WTC11 (cell line): ENCODE measurements at regions not wholly inside any gene's neighbourhood (a gene's known extent, or its start where the extent isn't known, plus 50 kb on each side); places are given as distances from the start of the nearest gene placed in this dataset.

Experiments
- ATAC-seq: fragments of 200-7000 bp; cut with Tn5 transposase; 2 replicates; pipeline ENCODE4 v1.10.0; 2021; ENCODE audit warnings: mild to moderate bottlenecking, moderate library complexity
- CTCF ChIA-PET: fragments of 300-600 bp; sonication (Branson Sonifier 250); formaldehyde crosslinking; loops from one replicate; lab custom pipeline; 2021; ENCODE audit warnings: antibody characterized with exemption; lab: Charles Lee
- POLR2A ChIA-PET: fragments of 350-600 bp; sonication (Branson Sonifier 250); formaldehyde crosslinking; loops from one replicate; lab custom pipeline; 2021; ENCODE audit warnings: antibody characterized with exemption; lab: Charles Lee
- DNase-seq: peaks from one replicate; pipeline ENCODE4 v3.0.0; 2021; ENCODE audit warnings: low spot score
- H3K27ac Mint-ChIP-seq: 2 replicates; pipeline ENCODE4 v1.8.0; 2021; ENCODE audit warnings: mixed read lengths
- H3K27me3 Mint-ChIP-seq: 2 replicates; pipeline ENCODE4 v1.8.0; 2021; ENCODE audit warnings: low read depth, mild to moderate bottlenecking, moderate library complexity, mixed read lengths
- H3K36me3 Mint-ChIP-seq: 2 replicates; pipeline ENCODE4 v1.8.0; 2021; ENCODE audit warnings: mixed read lengths
- H3K4me1 Mint-ChIP-seq: 2 replicates; pipeline ENCODE4 v1.8.0; 2022; ENCODE audit warnings: mixed read lengths
- H3K4me3 Mint-ChIP-seq: 2 replicates; pipeline ENCODE4 v1.8.0; 2021; ENCODE audit warnings: mild to moderate bottlenecking, moderate library complexity, mixed read lengths
- H3K9me3 Mint-ChIP-seq: 2 replicates; pipeline ENCODE4 v1.8.0; 2021; ENCODE audit warnings: mixed read lengths
- ELF4 ChIP-seq: sonication (generic); formaldehyde crosslinking; IDR thresholded peaks from 2 replicates; pipeline ENCODE4 v1.8.1; 2022; ENCODE audit warnings: low read depth, mild to moderate bottlenecking, moderate library complexity, missing genetic modification reagents
- ESRRA ChIP-seq: sonication (generic); formaldehyde crosslinking; IDR thresholded peaks from 2 replicates; pipeline ENCODE4 v1.8.1; 2022; ENCODE audit warnings: mild to moderate bottlenecking, missing genetic modification reagents, borderline replicate concordance
- FOXK1 ChIP-seq: sonication (generic); formaldehyde crosslinking; IDR thresholded peaks from 2 replicates; pipeline ENCODE4 v1.8.0; 2022; ENCODE audit warnings: mild to moderate bottlenecking, moderate library complexity, missing genetic modification reagents
- FOXP4 ChIP-seq: sonication (generic); formaldehyde crosslinking; IDR thresholded peaks from 2 replicates; pipeline ENCODE4 v1.8.0; 2022; ENCODE audit warnings: mild to moderate bottlenecking, missing genetic modification reagents
- GTF2I ChIP-seq: fragments of 250-450 bp; sonication (Bioruptor Pico); conservative IDR thresholded peaks from 2 replicates; pipeline ENCODE4 v1.4.0; 2021; ENCODE audit warnings: mild to moderate bottlenecking
- HMGXB4 ChIP-seq: sonication (generic); formaldehyde crosslinking; IDR thresholded peaks from 2 replicates; pipeline ENCODE4 v1.8.1; 2023; ENCODE audit warnings: mild to moderate bottlenecking, moderate library complexity, missing genetic modification reagents
- KAT7 ChIP-seq: sonication (generic); formaldehyde crosslinking; IDR thresholded peaks from 2 replicates; pipeline ENCODE4 v1.8.1; 2023; ENCODE audit warnings: missing genetic modification reagents, mild to moderate bottlenecking, borderline replicate concordance
- MYBL2 ChIP-seq: sonication (generic); formaldehyde crosslinking; IDR thresholded peaks from 2 replicates; pipeline ENCODE4 v1.8.1; 2023; ENCODE audit warnings: mild to moderate bottlenecking, moderate library complexity, missing genetic modification reagents
- NFE2L1 ChIP-seq: sonication (generic); formaldehyde crosslinking; IDR thresholded peaks from 2 replicates; pipeline ENCODE4 v1.8.1; 2023; ENCODE audit warnings: missing genetic modification reagents
- NFYB ChIP-seq: sonication (generic); formaldehyde crosslinking; conservative IDR thresholded peaks from 2 replicates; pipeline ENCODE4 v1.8.0; 2022; ENCODE audit warnings: low read depth, missing genetic modification reagents
- NR1H2 ChIP-seq: sonication (generic); formaldehyde crosslinking; IDR thresholded peaks from 2 replicates; pipeline ENCODE4 v1.9.0; 2021; ENCODE audit warnings: mild to moderate bottlenecking, moderate library complexity, missing genetic modification reagents
- PRRX2 ChIP-seq: fragments of 250-450 bp; sonication (Bioruptor Pico); IDR thresholded peaks from 2 replicates; pipeline ENCODE4 v1.8.0; 2021; ENCODE audit warnings: mild to moderate bottlenecking
- SMAD3 ChIP-seq: sonication (generic); formaldehyde crosslinking; IDR thresholded peaks from 2 replicates; pipeline ENCODE4 v1.8.0; 2022; ENCODE audit warnings: missing genetic modification reagents, mild to moderate bottlenecking, borderline replicate concordance
- SMAD4 ChIP-seq: sonication (generic); formaldehyde crosslinking; IDR thresholded peaks from 2 replicates; pipeline ENCODE4 v1.8.0; 2022; ENCODE audit warnings: mild to moderate bottlenecking, missing genetic modification reagents
- STAT6 ChIP-seq: sonication (generic); formaldehyde crosslinking; conservative IDR thresholded peaks from 2 replicates; pipeline ENCODE4 v1.8.1; 2023; ENCODE audit warnings: mild to moderate bottlenecking, low read depth, missing genetic modification reagents, moderate library complexity
- TEAD4 ChIP-seq: sonication (generic); formaldehyde crosslinking; IDR thresholded peaks from 2 replicates; pipeline ENCODE4 v1.8.0; 2022; ENCODE audit warnings: mild to moderate bottlenecking, missing genetic modification reagents
- ZBTB43 ChIP-seq: sonication (generic); formaldehyde crosslinking; IDR thresholded peaks from 2 replicates; pipeline ENCODE4 v1.8.1; 2023; ENCODE audit warnings: mild to moderate bottlenecking, missing genetic modification reagents
- ZMAT4 ChIP-seq: fragments of 250-450 bp; sonication (Bioruptor Pico); IDR thresholded peaks from 2 replicates; pipeline ENCODE4 v1.9.0; 2021; ENCODE audit warnings: mild to moderate bottlenecking
- ZNF263 ChIP-seq: sonication (generic); formaldehyde crosslinking; IDR thresholded peaks from 2 replicates; pipeline ENCODE4 v1.8.1; 2022; ENCODE audit warnings: low read depth, mild to moderate bottlenecking, moderate library complexity, missing genetic modification reagents
- ZNF317 ChIP-seq: sonication (generic); formaldehyde crosslinking; IDR thresholded peaks from 2 replicates; pipeline ENCODE4 v1.8.1; 2023; ENCODE audit warnings: low read depth, mild to moderate bottlenecking, moderate library complexity, missing genetic modification reagents, borderline replicate concordance
- ZNF396 ChIP-seq: fragments of 250-450 bp; sonication (Bioruptor Pico); IDR thresholded peaks from 2 replicates; pipeline ENCODE4 v1.8.0; 2021; ENCODE audit warnings: mild to moderate bottlenecking, moderate library complexity, borderline replicate concordance
- ZNF416 ChIP-seq: fragments of 250-450 bp; sonication (Bioruptor Pico); IDR thresholded peaks from 2 replicates; pipeline ENCODE4 v1.9.0; 2021; ENCODE audit warnings: mild to moderate bottlenecking, inconsistent platforms
- ZNF425 ChIP-seq: fragments of 250-450 bp; sonication (Bioruptor Pico); conservative IDR thresholded peaks from 2 replicates; pipeline ENCODE4 v1.9.0; 2021; ENCODE audit warnings: mild to moderate bottlenecking
- ZNF671 ChIP-seq: fragments of 250-450 bp; sonication (Bioruptor Pico); IDR thresholded peaks from 2 replicates; pipeline ENCODE4 v1.8.0; 2021; ENCODE audit warnings: mild to moderate bottlenecking

- peak; percentile 38 for ATAC-seq
- CTCF ChIA-PET, result no interaction called here
- Mint-ChIP-seq H3K4me3 (no peak overlapping the region), H3K4me1 (peaks cover 4% of the 10 kb centered on the region), H3K27ac (no peak overlapping the region), H3K27me3 (no peaks in the 10 kb centered on the region), H3K36me3 (no peaks in the 10 kb centered on the region), H3K9me3 (peaks cover 10% of the 10 kb centered on the region)
- TF ChIP-seq ZNF263 (CRISPR knock-in tag), result no peak
- no peak for TF ChIP-seq TEAD4
- TF ChIP-seq GTF2I (CRISPR knock-in tag), result no peak
- no peak for TF ChIP-seq NFE2L1 (CRISPR knock-in tag)
- TF ChIP-seq ZMAT4 (CRISPR knock-in tag), result no peak
- TF ChIP-seq NFYB (CRISPR knock-in tag), result no peak
- TF ChIP-seq ZNF416, result no peak
- POLR2A ChIA-PET, result no interaction called here
- no peak for DNase-seq
Observed at GRCh38 chr2:211228559-211228958, 672.2 kb downstream of the CPS1 start.

GRCh38 chr2:211237586-211238275, 681.3 kb downstream of the CPS1 start:
- H3K27ac Mint-ChIP-seq, result peak overlapping the region; percentile 7; the same call in 1 of the 2 replicates
- ATAC-seq (no peak), DNase-seq (no peak)
- peaks cover 8% of the 10 kb centered on the region for H3K9me3 Mint-ChIP-seq
- no peak overlapping the region for H3K4me3 Mint-ChIP-seq
- peaks cover 6% of the 10 kb centered on the region for H3K4me1 Mint-ChIP-seq
- CTCF ChIA-PET, result no interaction called here
- H3K27me3 Mint-ChIP-seq, result no peaks in the 10 kb centered on the region
- no peaks in the 10 kb centered on the region for H3K36me3 Mint-ChIP-seq
- POLR2A ChIA-PET, result no interaction called here
- no peak for TF ChIP-seq FOXP4 (CRISPR knock-in tag)
- no peak for TF ChIP-seq STAT6
- no peak for TF ChIP-seq KAT7 (CRISPR knock-in tag)
- TF ChIP-seq ELF4 (CRISPR knock-in tag), result no peak
- TF ChIP-seq SMAD3 (CRISPR knock-in tag), result no peak
- TF ChIP-seq ZBTB43, result no peak
- no peak for TF ChIP-seq ESRRA

GRCh38 chr2:211241891-211242290, 685.5 kb downstream of the CPS1 start:
- POLR2A ChIA-PET, result no interaction called here
- Mint-ChIP-seq H3K27ac (no peak overlapping the region), H3K36me3 (no peaks in the 10 kb centered on the region), H3K4me3 (no peak overlapping the region), H3K27me3 (no peaks in the 10 kb centered on the region), H3K4me1 (peaks cover 6% of the 10 kb centered on the region), H3K9me3 (peaks cover 3% of the 10 kb centered on the region; the same call in 1 of the 2 replicates)
- ATAC-seq, result no peak
- no peak for DNase-seq
- CTCF ChIA-PET, result no interaction called here
- TF ChIP-seq ZNF425 (CRISPR knock-in tag), result no peak
- TF ChIP-seq HMGXB4 (CRISPR knock-in tag), result no peak
- TF ChIP-seq PRRX2, result no peak
- no peak for TF ChIP-seq ZNF396
- no peak for TF ChIP-seq SMAD4 (CRISPR knock-in tag)
- TF ChIP-seq ZNF671 (CRISPR knock-in tag), result no peak
- no peak for TF ChIP-seq FOXK1
- no peak for TF ChIP-seq ZNF317 (CRISPR knock-in tag)
- no peak for TF ChIP-seq NR1H2 (CRISPR knock-in tag)
- TF ChIP-seq MYBL2 (CRISPR knock-in tag), result no peak
